Osteoblast (primary cell): ENCODE measurements at regions not wholly inside any gene's neighbourhood (a gene's known extent, or its start where the extent isn't known, plus 50 kb on each side); places are given as distances from the start of the nearest gene placed in this dataset.

Experiments
- DNase-seq: peaks from one replicate; pipeline ENCODE4 v3.0.0; 2011; ENCODE audit warnings: low spot score, mixed read lengths; ENCODE audit not compliant: insufficient read length; ENCODE audit errors: missing footprints
- H2AFZ ChIP-seq: 2 replicates; pipeline ENCODE4 v1.6.0; 2011; ENCODE audit warnings: mild to moderate bottlenecking, low read length
- H3K27ac ChIP-seq: 2 replicates; pipeline ENCODE4 v1.5.1; 2011; ENCODE audit warnings: mild to moderate bottlenecking, low read depth, low read length, moderate library complexity
- H3K27me3 ChIP-seq: 2 replicates; pipeline ENCODE4 v1.6.0; 2012; ENCODE audit warnings: mild to moderate bottlenecking, control low read depth, inconsistent platforms, low read length, moderate library complexity; ENCODE audit not compliant: insufficient read depth
- H3K36me3 ChIP-seq: 2 replicates; pipeline ENCODE4 v1.5.1; 2011; ENCODE audit warnings: mild to moderate bottlenecking, low read length, control low read depth, moderate library complexity; ENCODE audit not compliant: insufficient read depth
- H3K4me1 ChIP-seq: 2 replicates; pipeline ENCODE4 v1.5.1; 2011; ENCODE audit warnings: mild to moderate bottlenecking, low read length, control low read depth, moderate library complexity; ENCODE audit not compliant: insufficient read depth
- H3K4me2 ChIP-seq: 2 replicates; pipeline ENCODE4 v1.6.0; 2011; ENCODE audit warnings: mild to moderate bottlenecking, low read length; ENCODE audit not compliant: insufficient read depth
- H3K4me3 ChIP-seq: fragments of 200-600 bp; sonication (generic); 3 replicates; pipeline ENCODE4 v1.5.1; 2012; ENCODE audit warnings: mild to moderate bottlenecking, low read length, inconsistent platforms; ENCODE audit not compliant: insufficient read depth
- H3K79me2 ChIP-seq: 2 replicates; pipeline ENCODE4 v1.6.0; 2012; ENCODE audit warnings: mild to moderate bottlenecking, low read length, control low read depth, inconsistent platforms; ENCODE audit not compliant: insufficient read depth
- H3K9me3 ChIP-seq: 2 replicates; pipeline ENCODE4 v1.5.1; 2011; ENCODE audit warnings: low read depth, low read length, control low read depth
- H4K20me1 ChIP-seq: 2 replicates; pipeline ENCODE4 v1.6.0; 2012; ENCODE audit warnings: mild to moderate bottlenecking, low read length, control low read depth; ENCODE audit not compliant: insufficient read depth
- CTCF ChIP-seq: IDR thresholded peaks from 2 replicates; pipeline ENCODE4 v1.5.1; 2011; ENCODE audit warnings: mild to moderate bottlenecking, low read depth, low read length, moderate library complexity; ENCODE audit errors: extremely low read depth

GRCh38 chr9:105854026-105854782 lies 159.9 kb downstream of the TMEM38B start:
- Histone ChIP-seq H3K4me1 (no peaks in the 10 kb centered on the region), H3K36me3 (no peaks in the 10 kb centered on the region), H4K20me1 (no peaks in the 10 kb centered on the region), H3K79me2 (no peaks in the 10 kb centered on the region), H3K4me2 (no peak overlapping the region), H3K27ac (no peak overlapping the region), H3K27me3 (no peaks in the 10 kb centered on the region), H3K9me3 (no peaks in the 10 kb centered on the region), H3K4me3 (no peak overlapping the region), H2AFZ (no peak overlapping the region)
- no peak for DNase-seq
- no peak for TF ChIP-seq CTCF

GRCh38 chr9:105854783-105855724 lies 160.7 kb downstream of the TMEM38B start:
- Histone ChIP-seq H4K20me1 (no peaks in the 10 kb centered on the region), H3K4me1 (no peaks in the 10 kb centered on the region), H3K4me3 (no peak overlapping the region), H3K79me2 (no peaks in the 10 kb centered on the region), H3K27me3 (no peaks in the 10 kb centered on the region), H3K9me3 (no peaks in the 10 kb centered on the region), H3K36me3 (no peaks in the 10 kb centered on the region), H2AFZ (no peak overlapping the region), H3K27ac (no peak overlapping the region), H3K4me2 (no peak overlapping the region)
- DNase-seq, result no peak
- no peak for TF ChIP-seq CTCF

- Histone ChIP-seq H3K4me1 (no peaks in the 10 kb centered on the region), H3K79me2 (no peaks in the 10 kb centered on the region), H3K27me3 (no peaks in the 10 kb centered on the region)
Observed at GRCh38 chr9:105855987-105856386, 161.6 kb downstream of the TMEM38B start.

More at GRCh38 chr9:105855987-105856386, 161.6 kb downstream of the TMEM38B start:
- Histone ChIP-seq H3K36me3 (no peaks in the 10 kb centered on the region), H4K20me1 (no peaks in the 10 kb centered on the region), H3K9me3 (no peaks in the 10 kb centered on the region), H2AFZ (no peak overlapping the region), H3K27ac (no peak overlapping the region), H3K4me3 (no peak overlapping the region), H3K4me2 (no peak overlapping the region)
- no peak for DNase-seq
- TF ChIP-seq CTCF, result no peak
